ENCODE measurements at regions not wholly inside any gene's neighbourhood (a gene's known extent, or its start where the extent isn't known, plus 50 kb on each side); places are given as distances from the start of the nearest gene placed in this dataset.
A peak's percentile ranks its signal among the peaks of the same experiment; 100 is the strongest.

- DNase-seq: no peak
Observed at GRCh38 chr4:74651198-74651597, 143.1 kb downstream of the BTC start.

- DNase-seq: no peak
Observed at GRCh38 chr4:74653331-74654229, 140.7 kb downstream of the BTC start.

- no peak for DNase-seq
Observed at GRCh38 chr4:74654230-74654681, 140.1 kb downstream of the BTC start.

- no peak for DNase-seq
Observed at GRCh38 chr4:74656596-74656995, 137.7 kb downstream of the BTC start.

- no peak for DNase-seq
Observed at GRCh38 chr4:74658116-74658515, 136.2 kb downstream of the BTC start.

- DNase-seq: peak; percentile 98
Observed at GRCh38 chr4:74659576-74660411, 134.5 kb downstream of the BTC start.

- no peak for DNase-seq
Observed at GRCh38 chr4:74660866-74661265, 133.5 kb downstream of the BTC start.

GRCh38 chr4:74661427-74662201 lies 132.7 kb downstream of the BTC start:
- peak; percentile 38 for DNase-seq

- DNase-seq: no peak
Observed at GRCh38 chr4:74663631-74664030, 130.7 kb downstream of the BTC start.

GRCh38 chr4:74665346-74665745 lies 129.0 kb downstream of the BTC start:
- no peak for DNase-seq

GRCh38 chr4:74665876-74666275 lies 128.4 kb downstream of the BTC start:
- DNase-seq: no peak

- DNase-seq: no peak
Observed at GRCh38 chr4:74667438-74667837, 126.9 kb downstream of the BTC start.

GRCh38 chr4:74667944-74668343 lies 126.4 kb downstream of the BTC start:
- DNase-seq: no peak

GRCh38 chr4:74669702-74670101 lies 124.6 kb downstream of the BTC start:
- no peak for DNase-seq

GRCh38 chr4:74670583-74670982 lies 123.7 kb downstream of the BTC start:
- no peak for DNase-seq

GRCh38 chr4:74671080-74671698 lies 123.1 kb downstream of the BTC start:
- DNase-seq: peak; percentile 60

- no peak for DNase-seq
Observed at GRCh38 chr4:74674750-74675149, 119.6 kb downstream of the BTC start.

- DNase-seq: peak; percentile 61
Observed at GRCh38 chr4:74675673-74676279, 118.5 kb downstream of the BTC start.

GRCh38 chr4:74682567-74683359 lies 111.6 kb downstream of the BTC start:
- DNase-seq: peak; percentile 91

- no peak for DNase-seq
Observed at GRCh38 chr4:74692972-74693371, 101.4 kb downstream of the BTC start.

All from fibroblast of skin of back (primary cell).